ENCODE measurements at regions not wholly inside any gene's neighbourhood (a gene's known extent, or its start where the extent isn't known, plus 50 kb on each side); places are given as distances from the start of the nearest gene placed in this dataset.

DNA sequence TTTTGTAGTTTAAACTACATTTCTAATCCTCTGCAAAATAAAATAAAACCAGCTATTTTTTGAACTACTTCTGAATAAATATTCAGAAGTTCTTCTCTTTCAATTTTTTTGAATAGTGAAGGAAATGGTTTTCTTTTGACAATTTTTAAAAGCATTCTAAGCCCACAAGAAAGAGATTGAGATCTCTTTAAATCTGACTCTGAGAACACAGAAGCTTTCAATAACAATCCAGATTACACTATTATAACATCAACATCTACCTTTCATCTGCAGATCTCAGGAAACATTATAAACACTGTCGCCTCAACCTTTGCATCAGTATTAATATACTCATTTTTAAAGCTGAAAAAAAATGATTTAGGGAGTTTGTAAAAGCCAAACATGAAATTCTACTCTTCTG, 247.5 kb upstream of the PREP start:
- DNase-seq (ENCODE audit: low spot score) = no peak

DNA sequence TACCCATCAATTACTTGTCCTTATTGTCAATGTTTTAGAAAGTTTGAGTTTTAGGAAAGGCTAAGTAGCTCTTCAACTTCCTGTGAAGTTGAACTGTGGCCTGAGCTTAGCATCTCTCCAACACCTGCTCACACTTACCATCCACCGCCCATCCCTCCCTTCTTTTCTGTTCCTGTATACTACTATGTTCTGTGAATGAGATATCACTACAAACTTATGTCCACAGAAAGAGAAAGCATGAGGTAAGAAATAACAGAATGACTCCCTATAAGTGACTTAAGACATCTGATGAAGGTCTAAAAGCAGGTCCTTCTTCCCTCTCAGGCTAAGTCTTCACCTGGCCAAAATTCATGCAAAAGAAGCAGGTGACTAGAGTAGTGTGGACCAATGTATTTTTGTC, 246.3 kb upstream of the PREP start:
- DNase-seq (ENCODE audit: low spot score) = no peak

DNA sequence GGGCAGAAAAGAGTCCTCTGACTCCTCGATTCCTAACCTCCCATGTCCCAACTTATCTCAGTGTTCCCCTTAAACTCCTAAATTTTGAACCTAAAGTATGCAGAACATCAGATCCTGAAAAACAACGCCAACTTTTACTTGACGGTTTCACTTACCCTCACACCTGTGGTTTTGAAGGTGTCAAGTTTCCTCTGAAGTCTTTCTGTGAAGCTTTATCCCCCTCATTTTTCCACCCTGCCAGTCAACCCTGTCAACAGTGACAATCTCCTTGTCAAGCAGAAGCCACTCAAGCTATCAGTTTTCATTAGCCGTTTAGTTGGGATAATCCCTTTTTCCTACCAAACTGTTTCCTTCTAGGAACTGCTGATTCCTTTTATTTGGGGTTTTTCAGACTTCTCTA, 245.4 kb upstream of the PREP start:
- no peak for DNase-seq (ENCODE audit: low spot score)

DNA sequence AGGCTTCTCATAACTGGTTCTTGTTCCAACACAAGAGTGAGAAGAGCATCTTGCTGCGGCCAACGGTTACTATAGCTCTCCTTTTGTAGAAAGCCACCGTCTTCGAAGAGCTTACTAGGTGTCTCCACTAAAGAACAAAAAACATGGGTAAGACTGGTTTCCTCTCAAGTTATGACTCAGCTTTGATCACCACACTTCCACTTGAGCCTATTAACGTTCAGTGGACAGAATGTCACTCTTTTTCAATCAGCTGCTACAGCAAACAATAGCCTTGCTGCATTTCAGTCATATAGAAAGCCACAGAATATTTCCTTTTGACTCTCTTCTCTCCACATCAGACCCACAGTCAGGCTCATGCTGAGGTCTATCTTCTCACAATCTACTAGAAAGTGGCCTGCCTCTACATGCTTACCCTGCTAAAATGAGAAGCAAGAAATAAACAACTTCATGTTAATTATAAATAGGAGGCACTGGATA, 243.5 kb upstream of the PREP start:
- DNase-seq (ENCODE audit: low spot score) = no peak

DNA sequence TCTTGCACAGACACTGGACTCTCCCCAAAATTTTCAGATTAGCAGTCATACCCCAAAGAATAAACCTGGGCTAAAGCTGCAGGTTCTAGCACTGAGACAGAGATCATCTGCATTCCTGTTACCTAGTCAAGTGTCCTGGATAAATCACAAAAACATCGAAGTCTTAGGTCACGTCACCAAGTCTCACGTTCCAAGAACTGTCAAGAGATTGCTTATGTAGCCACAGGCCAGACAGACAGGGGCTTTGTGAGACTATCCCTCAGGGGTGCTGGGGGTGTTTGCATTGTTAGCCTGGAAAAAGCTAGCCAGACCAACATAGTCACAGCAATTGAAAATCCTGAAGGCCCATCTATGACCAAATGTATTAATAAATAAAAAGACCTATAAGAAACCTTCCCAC, 243.1 kb upstream of the PREP start:
- no peak for DNase-seq (ENCODE audit: low spot score)

- no peak for DNase-seq (ENCODE audit: low spot score)
Measured at GRCh38 chr6:105645156-105645555, 242.3 kb upstream of the PREP start.

GRCh38 chr6:105644691-105645090, 241.8 kb upstream of the PREP start:
- no peak for DNase-seq (ENCODE audit: low spot score)

DNA sequence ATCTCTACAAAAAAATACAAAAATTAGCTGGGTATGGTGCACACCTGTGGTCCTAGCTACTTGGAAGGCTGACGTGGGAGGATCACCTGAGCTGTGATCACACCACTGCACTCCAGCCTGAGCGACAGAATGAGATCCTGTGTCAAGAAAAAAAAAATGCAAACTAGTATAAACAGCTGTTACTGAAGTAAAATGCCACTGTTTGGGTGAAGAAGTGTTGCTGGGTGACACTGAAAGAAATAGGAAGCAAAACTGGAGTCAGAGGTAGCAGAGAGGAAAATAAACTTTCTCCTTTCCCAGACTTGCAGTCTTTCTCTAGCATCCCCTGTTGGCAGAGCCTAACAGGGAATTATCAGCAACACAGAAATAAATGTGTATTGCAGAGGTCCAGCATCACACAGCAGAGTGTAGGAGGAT, 241.2 kb upstream of the PREP start:
- DNase-seq (ENCODE audit: low spot score) = no peak

DNA sequence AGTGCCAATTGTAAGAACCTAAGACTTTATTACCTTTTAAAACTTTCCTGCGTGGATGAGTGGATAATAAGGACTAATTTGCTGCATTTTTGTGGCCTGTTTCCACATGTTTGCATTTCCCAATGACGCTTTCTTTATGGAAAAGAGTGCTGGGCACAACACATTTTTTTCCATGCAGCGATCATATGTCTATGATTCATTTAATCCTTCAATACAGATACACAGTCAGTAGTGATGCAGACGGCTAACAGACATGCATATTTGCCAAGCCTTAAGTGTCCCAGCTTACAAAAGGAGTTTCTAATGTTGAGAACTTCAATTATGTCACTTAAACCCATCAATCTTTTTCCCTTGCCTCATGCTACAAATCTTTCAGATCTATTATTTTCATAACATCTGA, 239.8 kb upstream of the PREP start:
- peak; percentile 12 for DNase-seq (ENCODE audit: low spot score)

DNA sequence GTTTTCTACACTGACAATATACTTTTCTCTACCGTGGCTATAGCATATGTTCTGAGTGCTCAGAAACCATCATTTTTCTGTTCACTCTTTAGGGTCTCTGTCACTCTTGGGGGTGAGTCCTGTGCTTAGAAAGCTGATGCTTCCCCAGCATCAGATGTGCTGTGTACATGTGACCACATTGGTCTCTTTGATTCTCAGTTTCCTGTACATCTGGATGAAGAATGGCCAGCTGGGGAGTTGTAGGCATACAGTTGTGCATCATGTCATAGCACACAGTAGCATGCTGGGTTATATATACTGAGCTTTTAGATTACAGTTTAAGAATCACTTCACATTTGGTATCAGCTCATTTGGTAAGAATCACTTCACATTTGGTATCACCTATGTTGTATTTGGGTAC, 238.6 kb upstream of the PREP start:
- no peak for DNase-seq (ENCODE audit: low spot score)

DNA sequence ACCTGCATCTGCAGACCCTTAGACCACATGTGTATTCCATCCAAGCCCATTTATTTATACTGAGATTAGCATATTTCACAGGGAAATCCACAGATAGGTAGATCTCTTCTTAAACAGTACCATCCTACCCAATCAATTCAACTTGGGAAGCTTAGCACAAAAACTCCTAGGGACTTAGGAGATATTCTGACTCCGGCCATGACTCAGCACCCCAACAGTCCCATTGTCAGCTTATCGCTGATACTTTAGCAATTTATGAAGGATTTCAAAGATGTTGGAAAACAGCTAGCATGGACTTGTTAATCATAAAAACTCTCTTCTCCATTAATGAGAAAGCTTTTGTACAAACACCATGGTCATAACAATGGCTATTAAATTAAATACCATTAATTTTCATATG, 236.2 kb upstream of the PREP start:
- no peak for DNase-seq (ENCODE audit: low spot score)

- DNase-seq (ENCODE audit: low spot score) = no peak
Measured at GRCh38 chr6:105633814-105634213, 230.9 kb upstream of the PREP start.

DNA sequence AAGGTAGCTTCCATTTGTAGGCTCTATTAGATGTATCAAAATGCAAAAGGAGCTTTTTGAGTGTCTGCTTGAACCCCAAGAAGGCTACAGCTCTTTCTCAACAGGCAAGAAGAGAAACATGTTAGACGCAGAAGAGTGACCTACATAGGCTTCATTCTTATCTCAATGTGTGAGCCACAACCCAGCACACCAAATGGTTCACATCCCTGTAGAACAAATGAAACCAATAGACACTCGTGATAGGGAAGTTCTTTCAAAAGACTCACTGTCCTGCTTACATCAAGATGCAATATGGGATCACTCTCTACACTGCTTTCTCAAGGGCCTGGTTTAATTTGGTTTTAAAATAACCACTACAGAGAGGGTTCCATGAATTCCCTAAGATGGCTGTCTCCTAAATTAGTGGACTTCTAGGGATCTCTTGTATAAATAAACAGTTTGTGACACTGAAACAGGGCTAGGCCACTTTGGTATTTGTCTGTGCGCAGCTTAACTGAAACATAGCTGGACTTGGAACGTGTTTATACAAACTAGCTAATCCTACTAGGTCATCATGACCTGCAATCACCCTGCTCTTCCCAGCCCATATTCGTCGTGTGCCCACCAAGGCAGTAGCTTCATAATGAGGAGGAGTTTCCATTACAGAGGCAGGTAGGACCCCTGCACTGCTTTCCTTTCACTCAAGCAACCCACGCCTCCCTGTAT, 225.4 kb upstream of the PREP start:
- no peak for DNase-seq (ENCODE audit: low spot score)

- no peak for DNase-seq (ENCODE audit: low spot score)
Measured at GRCh38 chr6:105626295-105627158, 223.6 kb upstream of the PREP start.

DNA sequence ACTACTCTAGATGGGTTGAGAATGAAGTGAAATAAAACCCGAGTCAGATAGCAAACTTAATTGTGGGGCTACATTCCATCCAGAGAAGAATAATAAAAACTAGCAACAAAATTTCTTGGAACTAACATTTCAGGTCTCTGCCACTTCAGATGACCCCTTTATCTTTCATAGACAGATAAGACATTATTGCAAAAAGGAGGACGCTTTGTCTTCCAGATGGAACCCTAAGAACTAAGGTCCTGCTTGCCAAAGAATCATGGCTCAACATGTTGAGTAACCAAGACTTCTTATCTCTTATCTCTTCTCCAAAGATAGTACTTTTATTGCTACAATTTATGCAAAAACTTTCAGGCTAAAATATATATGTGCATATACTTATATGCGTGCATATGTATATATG, 221.1 kb upstream of the PREP start:
- DNase-seq (ENCODE audit: low spot score) = no peak

DNA sequence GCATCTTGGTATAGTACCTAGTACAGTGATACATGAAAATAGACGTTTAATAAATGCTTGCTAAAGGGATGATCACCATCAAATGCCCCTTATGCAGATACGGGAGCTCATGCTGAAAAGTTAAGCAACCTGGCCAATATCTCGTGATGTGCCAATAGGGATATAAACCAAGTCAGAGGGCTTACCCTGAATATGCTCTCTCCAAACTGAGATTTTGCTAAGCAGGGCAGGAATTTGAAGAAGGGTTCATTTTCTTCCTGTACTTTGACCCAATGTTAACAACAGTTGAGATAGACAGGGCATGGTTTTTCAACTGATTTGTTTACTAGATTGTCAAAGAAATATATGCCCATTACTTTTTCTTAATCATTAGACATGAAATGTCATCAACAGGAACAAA, 219.3 kb upstream of the PREP start:
- no peak for DNase-seq (ENCODE audit: low spot score)

DNA sequence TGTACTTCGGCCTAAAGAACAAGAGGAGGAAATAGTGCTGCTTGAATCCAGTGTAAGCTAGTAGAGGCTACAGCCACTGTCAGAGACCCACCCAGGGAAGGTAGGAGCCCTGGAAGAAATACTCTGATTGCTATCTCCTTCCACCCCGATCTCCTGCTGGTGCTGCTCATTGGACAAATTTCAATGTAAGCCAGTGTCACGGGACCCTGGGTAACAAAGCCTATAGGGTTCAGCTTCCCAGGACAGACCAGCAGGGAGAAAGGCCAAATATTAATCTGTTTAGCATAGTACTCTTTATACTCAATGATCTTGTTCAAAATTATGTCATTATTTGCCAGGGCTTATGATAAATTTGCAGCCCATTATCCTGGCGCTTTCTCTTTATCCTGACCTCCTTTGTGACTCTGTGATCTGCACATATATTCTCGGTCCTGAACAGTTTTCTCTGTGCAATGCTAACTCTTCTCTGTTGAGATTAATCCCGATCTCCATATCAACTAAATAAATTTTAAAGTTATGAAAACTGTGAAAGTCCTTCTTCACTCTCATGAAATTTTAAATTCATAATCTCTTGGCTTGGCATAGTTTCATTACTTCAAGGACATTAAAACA, 218.8 kb upstream of the PREP start:
- DNase-seq (ENCODE audit: low spot score) = no peak

GRCh38 chr6:105620878-105621277, 218.0 kb upstream of the PREP start:
- DNase-seq (ENCODE audit: low spot score) = no peak

DNA sequence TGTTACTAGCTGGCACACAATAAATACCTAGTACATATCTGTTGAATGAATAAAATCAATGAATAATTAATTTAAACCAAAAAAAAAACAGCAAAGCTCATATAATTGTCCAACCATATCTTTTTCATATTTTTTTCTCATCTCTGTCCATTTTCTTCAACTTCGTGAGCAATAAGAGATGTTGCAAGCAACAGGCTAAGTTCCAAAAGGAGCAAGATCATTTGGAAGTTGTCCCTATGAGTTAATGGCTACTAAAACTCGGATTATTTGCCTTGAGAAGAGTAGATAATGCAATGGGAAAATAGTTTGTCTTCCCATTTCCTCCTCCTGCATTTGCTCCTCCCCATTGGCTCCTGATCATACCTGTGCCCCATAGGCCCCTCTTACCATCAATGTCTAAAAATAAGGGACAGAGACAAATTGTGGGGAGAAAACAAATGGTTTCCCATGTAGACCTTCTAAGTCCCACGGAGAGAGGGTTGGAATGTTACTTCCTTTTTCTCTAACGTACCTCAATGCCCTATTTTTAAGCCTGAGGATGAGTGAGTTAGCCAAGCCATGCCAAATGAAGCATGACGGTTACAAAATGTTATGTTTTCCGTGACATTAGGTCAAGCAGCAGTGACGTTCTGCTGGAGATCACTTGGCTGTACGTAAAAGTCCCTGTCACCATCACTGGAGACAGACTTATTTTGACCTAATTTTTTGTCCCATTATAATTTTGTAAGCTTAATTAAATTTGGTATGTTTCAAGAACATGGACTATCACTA, 217.3 kb upstream of the PREP start:
- DNase-seq (ENCODE audit: low spot score) = peak; percentile 25

DNA sequence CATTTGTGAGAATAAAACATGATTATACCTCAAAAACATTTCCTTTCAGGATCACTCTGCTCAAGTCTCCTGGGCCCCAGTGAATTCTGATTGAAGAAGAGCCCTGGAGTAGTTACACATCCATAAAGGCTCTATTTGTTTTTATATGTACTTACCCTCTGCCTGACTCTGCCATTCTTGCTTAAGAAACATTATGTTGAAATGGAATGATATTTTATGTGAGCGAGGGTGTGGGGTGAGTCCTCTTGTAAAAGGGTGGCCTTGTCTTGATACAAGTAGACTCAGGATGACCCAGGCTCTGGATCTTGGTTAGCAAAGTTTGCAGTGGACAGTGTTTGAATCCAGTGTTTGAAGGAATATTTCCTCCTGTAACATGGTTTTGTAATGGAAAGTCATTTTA, 215.4 kb upstream of the PREP start:
- DNase-seq (ENCODE audit: low spot score) = no peak

DNA sequence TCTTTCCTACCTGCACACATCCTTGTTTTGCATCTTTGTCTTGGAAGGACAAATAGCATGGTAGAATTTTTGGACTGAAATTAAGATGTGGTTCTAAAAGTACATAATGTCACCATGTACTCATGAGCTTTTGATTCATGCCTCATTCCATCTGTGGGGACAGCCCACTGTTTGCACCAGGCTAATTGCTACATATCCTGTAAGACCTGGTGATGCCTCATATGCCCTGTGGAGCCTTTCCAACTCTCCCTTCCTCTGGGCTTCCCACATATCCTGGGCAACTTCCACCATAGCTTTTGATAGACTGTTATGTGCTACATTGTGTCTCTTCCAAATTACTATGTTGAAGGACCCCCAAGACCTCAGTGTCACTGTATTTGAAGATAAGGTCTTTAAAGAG, 213.6 kb upstream of the PREP start:
- no peak for DNase-seq (ENCODE audit: low spot score)

- no peak for DNase-seq (ENCODE audit: low spot score)
Measured at GRCh38 chr6:105611606-105612005, 208.7 kb upstream of the PREP start.
